ENCODE measurements at regions not wholly inside any gene's neighbourhood (a gene's known extent, or its start where the extent isn't known, plus 50 kb on each side); places are given as distances from the start of the nearest gene placed in this dataset.

DNA sequence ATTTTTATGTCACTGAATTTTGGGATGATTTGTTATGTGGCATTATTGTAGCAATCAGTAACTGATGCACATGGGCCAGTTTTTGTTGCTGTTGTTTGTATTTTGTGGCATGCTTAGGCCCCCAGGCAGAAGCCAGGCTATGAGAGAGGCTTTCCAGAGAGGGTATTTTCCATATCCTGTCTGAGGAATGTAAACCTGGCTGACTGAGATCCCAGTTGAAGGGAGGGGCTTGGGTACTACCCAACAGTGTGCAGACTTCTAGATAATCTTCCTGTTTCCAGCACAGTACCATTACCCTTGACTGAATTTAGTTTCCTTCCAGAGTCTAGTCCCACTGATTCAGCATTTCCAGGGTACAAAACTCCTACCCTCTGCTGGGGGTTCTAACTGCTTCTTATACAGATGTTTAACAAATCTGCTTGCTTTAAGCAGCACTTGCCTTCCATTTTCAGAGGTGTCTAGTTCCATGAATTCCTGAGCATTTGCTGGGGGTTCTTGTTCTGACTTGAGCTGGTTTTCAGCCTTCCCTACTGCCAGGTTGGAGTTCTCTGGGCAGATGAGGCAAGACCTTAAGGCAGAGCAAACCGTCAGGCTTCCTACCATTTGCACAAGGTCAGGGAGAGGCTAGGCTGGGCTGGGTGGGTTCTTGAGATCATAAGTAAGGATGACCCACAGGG, 104.7 kb upstream of the EGFL6 start (continued):
- TF ChIP-seq, protein P1, sequence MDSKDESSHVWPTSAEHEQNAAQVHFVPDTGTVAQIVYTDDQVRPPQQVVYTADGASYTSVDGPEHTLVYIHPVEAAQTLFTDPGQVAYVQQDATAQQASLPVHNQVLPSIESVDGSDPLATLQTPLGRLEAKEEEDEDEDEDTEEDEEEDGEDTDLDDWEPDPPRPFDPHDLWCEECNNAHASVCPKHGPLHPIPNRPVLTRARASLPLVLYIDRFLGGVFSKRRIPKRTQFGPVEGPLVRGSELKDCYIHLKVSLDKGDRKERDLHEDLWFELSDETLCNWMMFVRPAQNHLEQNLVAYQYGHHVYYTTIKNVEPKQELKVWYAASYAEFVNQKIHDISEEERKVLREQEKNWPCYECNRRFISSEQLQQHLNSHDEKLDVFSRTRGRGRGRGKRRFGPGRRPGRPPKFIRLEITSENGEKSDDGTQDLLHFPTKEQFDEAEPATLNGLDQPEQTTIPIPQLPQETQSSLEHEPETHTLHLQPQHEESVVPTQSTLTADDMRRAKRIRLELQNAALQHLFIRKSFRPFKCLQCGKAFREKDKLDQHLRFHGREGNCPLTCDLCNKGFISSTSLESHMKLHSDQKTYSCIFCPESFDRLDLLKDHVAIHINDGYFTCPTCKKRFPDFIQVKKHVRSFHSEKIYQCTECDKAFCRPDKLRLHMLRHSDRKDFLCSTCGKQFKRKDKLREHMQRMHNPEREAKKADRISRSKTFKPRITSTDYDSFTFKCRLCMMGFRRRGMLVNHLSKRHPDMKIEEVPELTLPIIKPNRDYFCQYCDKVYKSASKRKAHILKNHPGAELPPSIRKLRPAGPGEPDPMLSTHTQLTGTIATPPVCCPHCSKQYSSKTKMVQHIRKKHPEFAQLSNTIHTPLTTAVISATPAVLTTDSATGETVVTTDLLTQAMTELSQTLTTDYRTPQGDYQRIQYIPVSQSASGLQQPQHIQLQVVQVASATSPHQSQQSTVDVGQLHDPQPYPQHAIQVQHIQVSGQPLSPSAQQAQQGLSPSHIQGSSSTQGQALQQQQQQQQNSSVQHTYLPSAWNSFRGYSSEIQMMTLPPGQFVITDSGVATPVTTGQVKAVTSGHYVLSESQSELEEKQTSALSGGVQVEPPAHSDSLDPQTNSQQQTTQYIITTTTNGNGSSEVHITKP (CRISPR knock-in tag; IDR thresholded peaks at IDR 0.05; ENCODE audit: low read depth) = no peak
- no peak for TF ChIP-seq NFE2 (CRISPR knock-in tag; IDR thresholded peaks at IDR 0.05)
- TF ChIP-seq FOXC1 (CRISPR knock-in tag; IDR thresholded peaks at IDR 0.05; ENCODE audit: borderline replicate concordance) = no peak
- no peak for TF ChIP-seq ZNF713 (CRISPR knock-in tag; IDR thresholded peaks at IDR 0.05)
- no peak for TF ChIP-seq ZNF10 (CRISPR knock-in tag; IDR thresholded peaks at IDR 0.05; ENCODE audit: borderline replicate concordance, low read depth)
- TF ChIP-seq, protein P2, sequence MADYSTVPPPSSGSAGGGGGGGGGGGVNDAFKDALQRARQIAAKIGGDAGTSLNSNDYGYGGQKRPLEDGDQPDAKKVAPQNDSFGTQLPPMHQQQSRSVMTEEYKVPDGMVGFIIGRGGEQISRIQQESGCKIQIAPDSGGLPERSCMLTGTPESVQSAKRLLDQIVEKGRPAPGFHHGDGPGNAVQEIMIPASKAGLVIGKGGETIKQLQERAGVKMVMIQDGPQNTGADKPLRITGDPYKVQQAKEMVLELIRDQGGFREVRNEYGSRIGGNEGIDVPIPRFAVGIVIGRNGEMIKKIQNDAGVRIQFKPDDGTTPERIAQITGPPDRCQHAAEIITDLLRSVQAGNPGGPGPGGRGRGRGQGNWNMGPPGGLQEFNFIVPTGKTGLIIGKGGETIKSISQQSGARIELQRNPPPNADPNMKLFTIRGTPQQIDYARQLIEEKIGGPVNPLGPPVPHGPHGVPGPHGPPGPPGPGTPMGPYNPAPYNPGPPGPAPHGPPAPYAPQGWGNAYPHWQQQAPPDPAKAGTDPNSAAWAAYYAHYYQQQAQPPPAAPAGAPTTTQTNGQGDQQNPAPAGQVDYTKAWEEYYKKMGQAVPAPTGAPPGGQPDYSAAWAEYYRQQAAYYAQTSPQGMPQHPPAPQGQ (CRISPR knock-in tag; IDR thresholded peaks at IDR 0.05; ENCODE audit: borderline replicate concordance) = no peak

DNA sequence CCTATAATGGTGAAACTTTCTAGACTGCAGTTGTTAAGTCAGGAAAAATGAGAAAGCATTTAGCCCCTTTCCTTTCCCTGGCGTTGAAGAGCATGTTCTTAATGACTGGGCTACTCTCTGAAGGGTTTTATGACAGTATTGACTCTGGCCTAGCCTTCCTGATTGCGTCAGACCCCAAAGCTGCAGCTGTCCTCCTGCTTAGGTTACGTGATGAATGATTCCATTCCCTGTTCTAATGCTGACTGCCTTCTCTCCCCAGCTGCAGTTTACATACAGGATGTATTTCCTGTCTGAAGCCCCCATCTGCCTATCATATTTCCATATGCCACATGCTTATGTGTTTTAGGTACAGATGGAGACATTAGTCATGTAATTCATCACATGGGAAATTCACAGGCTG, 105.8 kb upstream of the EGFL6 start:
- no peak for DNase-seq (ENCODE audit: low spot score)
- Histone ChIP-seq H2AFZ (ENCODE audit: low read length) (no peak overlapping the region), H3K36me3 (replicated peaks in 1 of 2; ENCODE audit: control insufficient read depth in 1 of 2, insufficient read depth in 2 of 2, low read length in 2 of 2) (no peaks in the 10 kb centered on the region), H3K9me3 (ENCODE audit: low read length) (no peaks in the 10 kb centered on the region), H3K27me3 (ENCODE audit: control insufficient read depth in 1 of 2, insufficient read depth in 2 of 2, low read length in 2 of 2) (no peaks in the 10 kb centered on the region), H3K4me2 (ENCODE audit: low read depth, low read length) (no peak overlapping the region), H3K79me2 (ENCODE audit: insufficient read depth, low read length) (no peaks in the 10 kb centered on the region), H3K4me3 (replicated peaks in 1 of 3; ENCODE audit: insufficient read depth in 1 of 3, low read depth in 2 of 3, low read length in 3 of 3) (no peak overlapping the region), H3K9ac (ENCODE audit: insufficient read depth, low read depth, low read length) (no peak overlapping the region), H4K20me1 (ENCODE audit: insufficient read depth, low read length) (no peaks in the 10 kb centered on the region), H3K4me1 (ENCODE audit: insufficient read depth, low read length) (no peaks in the 10 kb centered on the region), H3K27ac (ENCODE audit: extremely low read length, insufficient read depth, low read length) (no peak overlapping the region)
- ChIA-PET POLR2A (no interaction called here), CTCF (ENCODE audit: low intra/inter-chr PET ratio, low total read pairs) (no interaction called here)
- in situ Hi-C loops (cut with HindIII; ENCODE audit: extremely low pct_ligation_motif_present, low pct_unique_long_range_greater_than_20kb) = no loop called here
- no TSS peak for BruUV-seq (replicated peaks)
- FAIRE-seq = no peak
- WGBS (ENCODE audit: low lambda C conversion rate) = 0% methylated on average over 2 of the region's 3 CpGs
- intact Hi-C loops (cut with micrococcal nuclease; ENCODE audit: unreplicated experiment) = no loop called here
- no peak for ATAC-seq
- TF ChIP-seq, protein P3, sequence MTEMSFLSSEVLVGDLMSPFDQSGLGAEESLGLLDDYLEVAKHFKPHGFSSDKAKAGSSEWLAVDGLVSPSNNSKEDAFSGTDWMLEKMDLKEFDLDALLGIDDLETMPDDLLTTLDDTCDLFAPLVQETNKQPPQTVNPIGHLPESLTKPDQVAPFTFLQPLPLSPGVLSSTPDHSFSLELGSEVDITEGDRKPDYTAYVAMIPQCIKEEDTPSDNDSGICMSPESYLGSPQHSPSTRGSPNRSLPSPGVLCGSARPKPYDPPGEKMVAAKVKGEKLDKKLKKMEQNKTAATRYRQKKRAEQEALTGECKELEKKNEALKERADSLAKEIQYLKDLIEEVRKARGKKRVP (CRISPR knock-in tag; IDR thresholded peaks at IDR 0.05) = 0 out of 4 replicates have a peak, but pooled peaks of 1 of the 2 experiments have one; percentile 25
- peak; percentile 25; the same call in 1 of the 2 replicates for TF ChIP-seq CEBPB (IDR thresholded peaks at IDR 0.05; ENCODE audit: borderline replicate concordance, low read depth, low read length)
- no peak for TF ChIP-seq MIXL1 (CRISPR knock-in tag; IDR thresholded peaks at IDR 0.05)
- TF ChIP-seq, protein P4, sequence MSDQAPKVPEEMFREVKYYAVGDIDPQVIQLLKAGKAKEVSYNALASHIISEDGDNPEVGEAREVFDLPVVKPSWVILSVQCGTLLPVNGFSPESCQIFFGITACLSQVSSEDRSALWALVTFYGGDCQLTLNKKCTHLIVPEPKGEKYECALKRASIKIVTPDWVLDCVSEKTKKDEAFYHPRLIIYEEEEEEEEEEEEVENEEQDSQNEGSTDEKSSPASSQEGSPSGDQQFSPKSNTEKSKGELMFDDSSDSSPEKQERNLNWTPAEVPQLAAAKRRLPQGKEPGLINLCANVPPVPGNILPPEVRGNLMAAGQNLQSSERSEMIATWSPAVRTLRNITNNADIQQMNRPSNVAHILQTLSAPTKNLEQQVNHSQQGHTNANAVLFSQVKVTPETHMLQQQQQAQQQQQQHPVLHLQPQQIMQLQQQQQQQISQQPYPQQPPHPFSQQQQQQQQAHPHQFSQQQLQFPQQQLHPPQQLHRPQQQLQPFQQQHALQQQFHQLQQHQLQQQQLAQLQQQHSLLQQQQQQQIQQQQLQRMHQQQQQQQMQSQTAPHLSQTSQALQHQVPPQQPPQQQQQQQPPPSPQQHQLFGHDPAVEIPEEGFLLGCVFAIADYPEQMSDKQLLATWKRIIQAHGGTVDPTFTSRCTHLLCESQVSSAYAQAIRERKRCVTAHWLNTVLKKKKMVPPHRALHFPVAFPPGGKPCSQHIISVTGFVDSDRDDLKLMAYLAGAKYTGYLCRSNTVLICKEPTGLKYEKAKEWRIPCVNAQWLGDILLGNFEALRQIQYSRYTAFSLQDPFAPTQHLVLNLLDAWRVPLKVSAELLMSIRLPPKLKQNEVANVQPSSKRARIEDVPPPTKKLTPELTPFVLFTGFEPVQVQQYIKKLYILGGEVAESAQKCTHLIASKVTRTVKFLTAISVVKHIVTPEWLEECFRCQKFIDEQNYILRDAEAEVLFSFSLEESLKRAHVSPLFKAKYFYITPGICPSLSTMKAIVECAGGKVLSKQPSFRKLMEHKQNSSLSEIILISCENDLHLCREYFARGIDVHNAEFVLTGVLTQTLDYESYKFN (CRISPR knock-in tag; conservative IDR thresholded peaks at IDR 0.05) = no peak

All from HepG2 (cell line).